Lung (tissue), 11 donors: ENCODE measurements at regions not wholly inside any gene's neighbourhood (a gene's known extent, or its start where the extent isn't known, plus 50 kb on each side); places are given as distances from the start of the nearest gene placed in this dataset.
"Not testable (repeated sequence)": the region's sequence is repeated elsewhere in the genome, so short reads cannot be mapped to it uniquely, and the experiment has no call there.

ENCODE experiments used
- ATAC-seq: fragments of 200-7000 bp; cut with Tn5 transposase; one replicate; pipeline ENCODE4 v1.9.1; 2020; ENCODE audit warnings: moderate number of reproducible peaks; ENCODE audit not compliant: insufficient read depth, low FRiP score
- DNase-seq, 3 donors: peaks; one replicate each; pipeline ENCODE4 v3.0.0-alpha.2; 2013 to 2017
- H3K27ac ChIP-seq, 2 donors: one replicate each; pipeline ENCODE4 v1.5.1; 2013; ENCODE audit warnings: mild to moderate bottlenecking in 2 of 2, moderate library complexity in 2 of 2, control low read depth in 1 of 2, inconsistent platforms in 1 of 2, low read depth in 1 of 2, low read length in 1 of 2
- H3K27me3 ChIP-seq, 3 donors: one replicate each; pipeline ENCODE4 v1.5.1; 2013; ENCODE audit warnings: low read length in 2 of 3; ENCODE audit not compliant: control insufficient read depth in 3 of 3, insufficient read depth in 3 of 3
- H3K36me3 ChIP-seq, 4 donors: one replicate each; pipeline ENCODE4 v1.5.1; 2013; ENCODE audit warnings: low read length in 4 of 4, mild to moderate bottlenecking in 1 of 4, moderate library complexity in 1 of 4; ENCODE audit not compliant: control insufficient read depth in 4 of 4, insufficient read depth in 4 of 4
- H3K4me1 ChIP-seq, 5 donors: one replicate each; pipeline ENCODE4 v1.5.1; 2013; ENCODE audit warnings: low read length in 5 of 5, mild to moderate bottlenecking in 2 of 5, moderate library complexity in 1 of 5; ENCODE audit not compliant: control insufficient read depth in 5 of 5, insufficient read depth in 5 of 5
- H3K4me3 ChIP-seq: one replicate; pipeline ENCODE4 v1.5.1; 2013; ENCODE audit warnings: mild to moderate bottlenecking, control low read depth, moderate library complexity
- H3K9ac ChIP-seq, 2 donors: one replicate each; pipeline ENCODE4 v1.5.1; 2013; ENCODE audit warnings: low read length in 2 of 2, control low read depth in 1 of 2; ENCODE audit not compliant: insufficient read depth in 1 of 2
- H3K9me3 ChIP-seq, 4 donors: one replicate each; pipeline ENCODE4 v1.5.1; 2013; ENCODE audit warnings: low read length in 3 of 4, mild to moderate bottlenecking in 1 of 4, moderate library complexity in 1 of 4; ENCODE audit not compliant: control insufficient read depth in 4 of 4, insufficient read depth in 3 of 4
- WGBS, 2 donors: extraction: QIAGEN DNeasy Blood & Tissue Kit; methylation state at CpG; one replicate each; pipeline ENCODE4 v1.1.7; 2013; 5-methylcytosine and 5-hydroxymethylcytosine counted together
- TF ChIP-seq, protein P1 (sequence below): IDR thresholded peaks from 2 replicates; pipeline ENCODE4 v1.5.1; 2012; ENCODE audit warnings: mild to moderate bottlenecking; ENCODE audit errors: control extremely low read depth, extremely low read depth
- donor health status: control.
- donor health status: control.
- donor health status: Bipolar disorder and iron deficiency.
- donor health status: healthy.
- donor health status: DM: yes; HTN: yes; CAD: no.

DNA sequence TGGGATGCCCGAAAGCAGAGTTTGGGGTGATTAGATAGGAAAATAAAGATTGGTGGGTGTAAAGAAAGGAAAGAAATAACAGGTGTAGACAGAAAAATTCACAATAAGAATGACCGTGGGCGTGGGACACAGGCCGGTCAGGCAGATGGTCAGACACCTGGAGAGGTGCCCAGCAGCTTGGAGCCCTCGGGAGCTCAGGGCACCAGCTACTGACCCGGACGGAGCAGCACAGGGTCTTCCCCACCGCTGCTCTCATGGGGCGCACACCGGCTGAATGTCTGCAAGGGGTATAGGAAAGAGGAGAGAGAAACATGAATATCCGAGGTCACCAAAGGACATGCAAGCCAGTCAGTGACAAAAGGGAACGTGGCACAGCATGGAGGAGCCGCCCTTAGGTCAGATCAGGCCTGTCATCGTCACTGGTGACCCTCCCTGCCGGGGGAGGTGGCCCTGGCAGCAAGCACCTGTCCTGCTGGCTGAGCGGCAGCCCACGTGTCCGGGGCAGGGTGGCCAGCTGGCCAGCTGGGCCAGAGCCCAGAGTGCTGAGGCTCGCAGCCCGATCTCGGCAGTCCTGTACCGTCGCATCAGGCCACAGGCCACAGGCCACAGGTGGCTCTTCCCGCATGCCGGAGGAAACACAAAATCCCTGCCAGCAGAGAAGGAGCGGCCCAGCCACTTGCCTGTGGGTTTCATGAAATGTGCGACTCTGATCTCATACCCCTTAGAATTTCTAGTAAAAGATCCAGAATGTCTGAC lies 112.0 kb upstream of the NDUFV2 start:
- Histone ChIP-seq H3K9me3 (no peaks in the 10 kb centered on the region), H3K27ac (no peak overlapping the region), H3K36me3 (no peaks in the 10 kb centered on the region), H3K4me1 (no peaks in the 10 kb centered on the region), H3K27me3 (no peaks in the 10 kb centered on the region), H3K9ac (no peak overlapping the region), H3K4me3 (no peak overlapping the region)
- WGBS, 2 donors = 85 to 91% methylated on average over 27 of the region's 27 CpGs
- TF ChIP-seq, protein P1, sequence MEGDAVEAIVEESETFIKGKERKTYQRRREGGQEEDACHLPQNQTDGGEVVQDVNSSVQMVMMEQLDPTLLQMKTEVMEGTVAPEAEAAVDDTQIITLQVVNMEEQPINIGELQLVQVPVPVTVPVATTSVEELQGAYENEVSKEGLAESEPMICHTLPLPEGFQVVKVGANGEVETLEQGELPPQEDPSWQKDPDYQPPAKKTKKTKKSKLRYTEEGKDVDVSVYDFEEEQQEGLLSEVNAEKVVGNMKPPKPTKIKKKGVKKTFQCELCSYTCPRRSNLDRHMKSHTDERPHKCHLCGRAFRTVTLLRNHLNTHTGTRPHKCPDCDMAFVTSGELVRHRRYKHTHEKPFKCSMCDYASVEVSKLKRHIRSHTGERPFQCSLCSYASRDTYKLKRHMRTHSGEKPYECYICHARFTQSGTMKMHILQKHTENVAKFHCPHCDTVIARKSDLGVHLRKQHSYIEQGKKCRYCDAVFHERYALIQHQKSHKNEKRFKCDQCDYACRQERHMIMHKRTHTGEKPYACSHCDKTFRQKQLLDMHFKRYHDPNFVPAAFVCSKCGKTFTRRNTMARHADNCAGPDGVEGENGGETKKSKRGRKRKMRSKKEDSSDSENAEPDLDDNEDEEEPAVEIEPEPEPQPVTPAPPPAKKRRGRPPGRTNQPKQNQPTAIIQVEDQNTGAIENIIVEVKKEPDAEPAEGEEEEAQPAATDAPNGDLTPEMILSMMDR = no peak
- DNase-seq (no peak), ATAC-seq (no peak)

DNA sequence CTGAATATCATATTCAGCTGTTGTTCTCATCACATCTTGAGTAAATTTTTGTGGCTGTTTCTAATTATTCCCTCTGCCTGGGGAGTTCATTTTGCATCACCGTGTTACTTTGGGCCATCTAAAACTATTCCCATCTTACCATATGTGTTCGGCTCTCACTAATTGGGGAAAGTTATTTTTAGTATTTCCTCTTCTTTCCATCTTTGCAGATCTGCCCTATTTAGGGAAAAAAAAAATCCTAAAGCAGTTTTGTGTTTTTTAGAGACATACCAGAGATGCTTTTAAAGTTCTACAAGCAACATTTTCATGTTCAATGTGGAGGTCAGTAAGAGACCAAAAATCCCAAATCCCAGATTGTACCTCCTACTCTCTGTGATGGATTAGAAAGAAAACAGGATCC lies 111.3 kb upstream of the NDUFV2 start:
- no peak overlapping the region for H3K27ac ChIP-seq
- DNase-seq (no peak), ATAC-seq (no peak)
- WGBS, 2 donors = 72 to 75% methylated on average over 2 of the region's 2 CpGs
- no peaks in the 10 kb centered on the region for H3K4me1 ChIP-seq
- TF ChIP-seq, protein P1 = no peak
- no peaks in the 10 kb centered on the region for H3K27me3 ChIP-seq
- H3K9ac ChIP-seq = no peak overlapping the region
- H3K4me3 ChIP-seq = no peak overlapping the region
- no peaks in the 10 kb centered on the region for H3K36me3 ChIP-seq
- H3K9me3 ChIP-seq = no peaks in the 10 kb centered on the region

DNA sequence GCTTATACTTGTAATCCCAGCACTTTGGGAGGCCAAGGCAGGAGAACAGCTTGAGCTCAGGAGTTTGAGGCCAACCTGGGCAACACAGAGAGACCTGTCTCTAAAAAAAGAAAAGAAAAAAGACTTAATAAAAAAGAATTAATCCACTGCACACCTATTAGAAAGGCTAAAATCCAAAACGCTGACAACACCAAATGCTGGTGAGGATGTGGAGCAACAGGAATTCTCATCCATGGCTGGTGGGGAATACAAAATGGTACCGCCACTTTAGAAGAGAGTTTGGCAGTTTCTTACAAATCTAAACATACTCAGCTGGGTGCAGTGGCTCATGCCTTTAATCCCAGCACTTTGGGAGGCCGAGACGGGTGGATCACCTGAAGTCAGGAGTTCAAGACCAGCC lies 110.0 kb upstream of the NDUFV2 start:
- H3K9ac ChIP-seq, H3K4me1 ChIP-seq, H3K9me3 ChIP-seq, ATAC-seq, H3K36me3 ChIP-seq, H3K27me3 ChIP-seq, DNase-seq, H3K4me3 ChIP-seq, H3K27ac ChIP-seq: not testable (repeated sequence)
- WGBS, 2 donors = 99% methylated on average over 4 of the region's 4 CpGs

DNA sequence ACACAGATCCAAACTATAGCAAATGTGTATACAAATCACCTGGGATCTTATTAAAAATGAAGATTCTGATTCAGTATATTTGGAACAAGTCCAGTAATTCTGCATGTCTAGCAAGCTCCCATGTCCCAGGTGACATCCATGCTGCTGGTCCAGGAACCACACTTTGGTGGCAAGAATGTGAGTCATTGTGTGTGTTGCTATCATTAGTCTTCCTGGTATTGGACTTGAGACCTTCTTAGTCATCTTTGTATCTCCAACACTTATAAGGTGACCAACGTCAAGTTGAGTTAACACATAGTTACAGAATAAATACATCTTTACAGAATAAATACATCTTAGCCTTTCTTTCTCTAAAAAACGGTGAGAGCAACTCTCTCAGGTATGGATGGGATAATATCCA lies 107.9 kb upstream of the NDUFV2 start:
- Histone ChIP-seq H3K27ac (no peak overlapping the region), H3K9ac (no peak overlapping the region), H3K4me3 (no peak overlapping the region), H3K9me3 (peaks cover 0 to 5% (median 0%) of the 10 kb centered on the region in 4 donors), H3K36me3 (no peaks in the 10 kb centered on the region), H3K4me1 (peaks cover 0 to 2% (median 0%) of the 10 kb centered on the region in 5 donors), H3K27me3 (no peaks in the 10 kb centered on the region)
- TF ChIP-seq, protein P1 = no peak
- 43 to 45% methylated on average over 2 of the region's 2 CpGs for WGBS, 2 donors
- DNase-seq (no peak), ATAC-seq (no peak)
